Endothelial cell of umbilical vein (primary cell): ENCODE measurements at regions not wholly inside any gene's neighbourhood (a gene's known extent, or its start where the extent isn't known, plus 50 kb on each side); places are given as distances from the start of the nearest gene placed in this dataset.

Source experiments
- EZH2 ChIP-seq: IDR thresholded peaks from 2 replicates; pipeline ENCODE4 v1.6.1; 2012; ENCODE audit warnings: borderline replicate concordance, low read depth, mild to moderate bottlenecking, moderate library complexity, low read length, inconsistent platforms; ENCODE audit not compliant: severe bottlenecking
- JUN ChIP-seq: IDR thresholded peaks from 2 replicates; pipeline ENCODE4 v1.6.1; 2011; ENCODE audit warnings: borderline replicate concordance, low read depth; ENCODE audit not compliant: insufficient read length, insufficient read depth
- MYC ChIP-seq: IDR thresholded peaks from one replicate; pipeline ENCODE4 v1.6.1; 2011; ENCODE audit warnings: mild to moderate bottlenecking, low read depth, low read length
- POLR2A ChIP-seq: IDR thresholded peaks from 2 replicates; pipeline ENCODE4 v1.6.1; 2012; ENCODE audit warnings: low read depth, mild to moderate bottlenecking, control low read depth, low read length
- POLR2AphosphoS5 ChIP-seq: IDR thresholded peaks from 2 replicates; pipeline ENCODE4 v1.6.1; 2012; ENCODE audit warnings: low read depth, mild to moderate bottlenecking, control low read depth, low read length, moderate library complexity; ENCODE audit not compliant: insufficient read depth
- TF ChIP-seq, protein P1 (sequence below), 2 donors: IDR thresholded peaks; 1 replicate in 1 of 2; 2 replicates in 1 of 2; pipeline ENCODE4 v1.5.1; 2011; ENCODE audit warnings: low read length in 2 of 2, mild to moderate bottlenecking in 2 of 2, moderate library complexity in 2 of 2, control low read depth in 1 of 2, inconsistent platforms in 1 of 2, low read depth in 1 of 2; ENCODE audit not compliant: insufficient read depth in 1 of 2; ENCODE audit errors: extremely low read depth in 1 of 2

DNA sequence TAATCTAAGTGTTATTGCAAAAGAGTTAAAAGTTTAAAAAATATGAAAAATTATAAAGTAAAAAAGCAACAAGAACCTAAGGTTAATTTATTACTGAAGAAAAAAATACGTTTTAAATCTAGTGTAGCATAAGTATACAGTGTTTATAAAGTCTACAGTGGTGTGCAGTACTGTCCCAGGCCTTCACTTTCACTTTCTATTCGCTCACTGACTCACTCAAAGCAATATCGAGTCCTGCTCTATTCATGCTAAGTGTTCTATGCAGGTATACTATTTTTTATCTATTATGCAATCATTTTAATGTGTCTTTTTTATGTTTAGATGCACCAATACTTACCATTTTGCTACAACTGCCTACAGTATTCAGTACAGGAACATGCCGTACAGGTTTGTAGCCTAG lies 113.0 kb downstream of the MANEA start:
- TF ChIP-seq, protein P1, sequence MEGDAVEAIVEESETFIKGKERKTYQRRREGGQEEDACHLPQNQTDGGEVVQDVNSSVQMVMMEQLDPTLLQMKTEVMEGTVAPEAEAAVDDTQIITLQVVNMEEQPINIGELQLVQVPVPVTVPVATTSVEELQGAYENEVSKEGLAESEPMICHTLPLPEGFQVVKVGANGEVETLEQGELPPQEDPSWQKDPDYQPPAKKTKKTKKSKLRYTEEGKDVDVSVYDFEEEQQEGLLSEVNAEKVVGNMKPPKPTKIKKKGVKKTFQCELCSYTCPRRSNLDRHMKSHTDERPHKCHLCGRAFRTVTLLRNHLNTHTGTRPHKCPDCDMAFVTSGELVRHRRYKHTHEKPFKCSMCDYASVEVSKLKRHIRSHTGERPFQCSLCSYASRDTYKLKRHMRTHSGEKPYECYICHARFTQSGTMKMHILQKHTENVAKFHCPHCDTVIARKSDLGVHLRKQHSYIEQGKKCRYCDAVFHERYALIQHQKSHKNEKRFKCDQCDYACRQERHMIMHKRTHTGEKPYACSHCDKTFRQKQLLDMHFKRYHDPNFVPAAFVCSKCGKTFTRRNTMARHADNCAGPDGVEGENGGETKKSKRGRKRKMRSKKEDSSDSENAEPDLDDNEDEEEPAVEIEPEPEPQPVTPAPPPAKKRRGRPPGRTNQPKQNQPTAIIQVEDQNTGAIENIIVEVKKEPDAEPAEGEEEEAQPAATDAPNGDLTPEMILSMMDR (IDR thresholded peaks at IDR 0.05; ENCODE audit: extremely low read depth in 1 of 2, insufficient read depth in 1 of 2, low read depth in 1 of 2, low read length in 2 of 2) = no peak
- TF ChIP-seq EZH2 (no peak), MYC (no peak), POLR2A (no peak), JUN (no peak), POLR2AphosphoS5 (no peak)
